ENCODE measurements at regions not wholly inside any gene's neighbourhood (a gene's known extent, or its start where the extent isn't known, plus 50 kb on each side); places are given as distances from the start of the nearest gene placed in this dataset.
A peak's percentile ranks its signal among the peaks of the same experiment; 100 is the strongest.

GRCh38 chr6:71194724-71195123 is 93.9 kb upstream of the OGFRL1 start:
- Histone ChIP-seq H3K4me2 (ENCODE audit: low read length, poor library complexity, severe bottlenecking) (no peak overlapping the region), H3K14ac (ENCODE audit: low read length in 2 of 2) (no peak overlapping the region), H3K18ac (ENCODE audit: low read depth in 1 of 2, low read length in 2 of 2) (no peak overlapping the region), H2BK5ac (ENCODE audit: low read depth, low read length, poor library complexity, severe bottlenecking) (no peak overlapping the region), H3K27me3 (ENCODE audit: control insufficient read depth in 1 of 2, insufficient read depth in 1 of 2, low read length in 2 of 2) (no peaks in the 10 kb centered on the region), H2BK12ac (ENCODE audit: low read length in 2 of 2) (no peak overlapping the region), H3K36me3 (ENCODE audit: control insufficient read depth in 1 of 2, insufficient read depth in 2 of 2, low read depth in 1 of 2, low read length in 2 of 2) (no peaks in the 10 kb centered on the region), H3K9me3 (ENCODE audit: control insufficient read depth, low read length) (no peaks in the 10 kb centered on the region), H3K9ac (ENCODE audit: low read length) (no peak overlapping the region), H2AFZ (ENCODE audit: low read depth, low read length) (no peak overlapping the region), H3K4ac (ENCODE audit: low read depth in 1 of 2, low read length in 2 of 2) (no peak overlapping the region), H2BK120ac (ENCODE audit: low read depth, low read length) (no peak overlapping the region), H3K79me1 (replicated peaks; ENCODE audit: low read length, poor library complexity, severe bottlenecking) (no peaks in the 10 kb centered on the region), H3K4me1 (ENCODE audit: control insufficient read depth, insufficient read depth, low read depth, low read length) (peaks cover 4% of the 10 kb centered on the region), H3K4me3 (ENCODE audit: insufficient read depth in 1 of 2, low read depth in 1 of 2, low read length in 2 of 2) (no peak overlapping the region), H2AK5ac (ENCODE audit: low read length, severe bottlenecking) (no peak overlapping the region), H2BK15ac (ENCODE audit: low read depth, poor library complexity, severe bottlenecking) (no peak overlapping the region), H4K91ac (ENCODE audit: low read length) (no peak overlapping the region), H3K23ac (ENCODE audit: low read length in 2 of 2) (no peak overlapping the region), H3K27ac (ENCODE audit: low read length, poor library complexity, severe bottlenecking) (peak overlapping the region; percentile 31), H4K8ac (ENCODE audit: low read length) (no peak overlapping the region)
- no CpG with 5 or more reads among the region's 1 CpG for WGBS
- peak; percentile 48 for DNase-seq

GRCh38 chr6:71197267-71197666 is 91.3 kb upstream of the OGFRL1 start:
- H4K91ac ChIP-seq (ENCODE audit: low read length): no peak overlapping the region
- no peak overlapping the region for H2BK120ac ChIP-seq (ENCODE audit: low read depth, low read length)
- H4K8ac ChIP-seq (ENCODE audit: low read length): no peak overlapping the region
- no peak overlapping the region for H3K14ac ChIP-seq (ENCODE audit: low read length in 2 of 2)
- H2BK15ac ChIP-seq (ENCODE audit: low read depth, poor library complexity, severe bottlenecking): no peak overlapping the region
- no peak overlapping the region for H3K18ac ChIP-seq (ENCODE audit: low read depth in 1 of 2, low read length in 2 of 2)
- no peak overlapping the region for H3K23ac ChIP-seq (ENCODE audit: low read length in 2 of 2)
- H3K79me1 ChIP-seq (replicated peaks; ENCODE audit: low read length, poor library complexity, severe bottlenecking): no peaks in the 10 kb centered on the region
- peak overlapping the region; percentile 27 for H3K4me2 ChIP-seq (ENCODE audit: low read length, poor library complexity, severe bottlenecking)
- H3K4me1 ChIP-seq (ENCODE audit: control insufficient read depth, insufficient read depth, low read depth, low read length): peaks cover 4% of the 10 kb centered on the region
- H2BK5ac ChIP-seq (ENCODE audit: low read depth, low read length, poor library complexity, severe bottlenecking): peak overlapping the region; percentile 84
- H3K4me3 ChIP-seq (ENCODE audit: insufficient read depth in 1 of 2, low read depth in 1 of 2, low read length in 2 of 2): no peak overlapping the region
- H2AK5ac ChIP-seq (ENCODE audit: low read length, severe bottlenecking): peak overlapping the region; percentile 92
- peak overlapping the region in 1 of 2 experiments; percentile 42 for H2BK12ac ChIP-seq (ENCODE audit: low read length in 2 of 2)
- no peak overlapping the region for H3K9ac ChIP-seq (ENCODE audit: low read length)
- WGBS: 67% methylated on average over 6 of the region's 7 CpGs
- H2AFZ ChIP-seq (ENCODE audit: low read depth, low read length): no peak overlapping the region
- no peaks in the 10 kb centered on the region for H3K27me3 ChIP-seq (ENCODE audit: control insufficient read depth in 1 of 2, insufficient read depth in 1 of 2, low read length in 2 of 2)
- no peaks in the 10 kb centered on the region for H3K9me3 ChIP-seq (ENCODE audit: control insufficient read depth, low read length)
- DNase-seq: peak; percentile 65
- H3K27ac ChIP-seq (ENCODE audit: low read length, poor library complexity, severe bottlenecking): peak overlapping the region; percentile 98
- peak overlapping the region in 1 of 2 experiments; percentile 30 for H3K4ac ChIP-seq (ENCODE audit: low read depth in 1 of 2, low read length in 2 of 2)
- H3K36me3 ChIP-seq (ENCODE audit: control insufficient read depth in 1 of 2, insufficient read depth in 2 of 2, low read depth in 1 of 2, low read length in 2 of 2): no peaks in the 10 kb centered on the region

- H3K18ac ChIP-seq (ENCODE audit: low read depth in 1 of 2, low read length in 2 of 2): no peak overlapping the region
- H2AK5ac ChIP-seq (ENCODE audit: low read length, severe bottlenecking): peak overlapping the region; percentile 92
Observed at GRCh38 chr6:71197780-71198179, 90.8 kb upstream of the OGFRL1 start.

GRCh38 chr6:71198908-71199307 is 89.7 kb upstream of the OGFRL1 start:
- Histone ChIP-seq H3K27me3 (ENCODE audit: control insufficient read depth in 1 of 2, insufficient read depth in 1 of 2, low read length in 2 of 2) (no peaks in the 10 kb centered on the region), H3K79me1 (replicated peaks; ENCODE audit: low read length, poor library complexity, severe bottlenecking) (no peaks in the 10 kb centered on the region), H2BK5ac (ENCODE audit: low read depth, low read length, poor library complexity, severe bottlenecking) (no peak overlapping the region), H3K4ac (ENCODE audit: low read depth in 1 of 2, low read length in 2 of 2) (no peak overlapping the region), H4K91ac (ENCODE audit: low read length) (no peak overlapping the region), H3K4me3 (ENCODE audit: insufficient read depth in 1 of 2, low read depth in 1 of 2, low read length in 2 of 2) (no peak overlapping the region), H3K23ac (ENCODE audit: low read length in 2 of 2) (no peak overlapping the region), H3K4me1 (ENCODE audit: control insufficient read depth, insufficient read depth, low read depth, low read length) (peaks cover 4% of the 10 kb centered on the region), H3K14ac (ENCODE audit: low read length in 2 of 2) (no peak overlapping the region), H3K9me3 (ENCODE audit: control insufficient read depth, low read length) (no peaks in the 10 kb centered on the region), H2AK5ac (ENCODE audit: low read length, severe bottlenecking) (peak overlapping the region; percentile 3), H4K8ac (ENCODE audit: low read length) (no peak overlapping the region), H3K4me2 (ENCODE audit: low read length, poor library complexity, severe bottlenecking) (no peak overlapping the region), H3K27ac (ENCODE audit: low read length, poor library complexity, severe bottlenecking) (no peak overlapping the region), H2BK120ac (ENCODE audit: low read depth, low read length) (no peak overlapping the region), H2BK12ac (ENCODE audit: low read length in 2 of 2) (no peak overlapping the region), H2BK15ac (ENCODE audit: low read depth, poor library complexity, severe bottlenecking) (no peak overlapping the region), H3K36me3 (ENCODE audit: control insufficient read depth in 1 of 2, insufficient read depth in 2 of 2, low read depth in 1 of 2, low read length in 2 of 2) (no peaks in the 10 kb centered on the region), H3K18ac (ENCODE audit: low read depth in 1 of 2, low read length in 2 of 2) (no peak overlapping the region), H2AFZ (ENCODE audit: low read depth, low read length) (no peak overlapping the region), H3K9ac (ENCODE audit: low read length) (no peak overlapping the region)
- WGBS: 98% methylated on average over 2 of the region's 2 CpGs
- DNase-seq: no peak

More at GRCh38 chr6:71197780-71198179, 90.8 kb upstream of the OGFRL1 start:
- H3K4me3 ChIP-seq (ENCODE audit: insufficient read depth in 1 of 2, low read depth in 1 of 2, low read length in 2 of 2): no peak overlapping the region
- H3K27ac ChIP-seq (ENCODE audit: low read length, poor library complexity, severe bottlenecking): peak overlapping the region; percentile 98
- no peak overlapping the region for H3K9ac ChIP-seq (ENCODE audit: low read length)
- no peaks in the 10 kb centered on the region for H3K27me3 ChIP-seq (ENCODE audit: control insufficient read depth in 1 of 2, insufficient read depth in 1 of 2, low read length in 2 of 2)
- H4K8ac ChIP-seq (ENCODE audit: low read length): no peak overlapping the region
- no peak overlapping the region for H4K91ac ChIP-seq (ENCODE audit: low read length)
- H3K36me3 ChIP-seq (ENCODE audit: control insufficient read depth in 1 of 2, insufficient read depth in 2 of 2, low read depth in 1 of 2, low read length in 2 of 2): no peaks in the 10 kb centered on the region
- H2BK15ac ChIP-seq (ENCODE audit: low read depth, poor library complexity, severe bottlenecking): no peak overlapping the region
- H3K23ac ChIP-seq (ENCODE audit: low read length in 2 of 2): no peak overlapping the region
- peak overlapping the region; percentile 27 for H3K4me2 ChIP-seq (ENCODE audit: low read length, poor library complexity, severe bottlenecking)
- H3K79me1 ChIP-seq (replicated peaks; ENCODE audit: low read length, poor library complexity, severe bottlenecking): no peaks in the 10 kb centered on the region
- WGBS: 100% methylated on average over 1 of the region's 1 CpG
- H3K9me3 ChIP-seq (ENCODE audit: control insufficient read depth, low read length): no peaks in the 10 kb centered on the region
- peak overlapping the region; percentile 84 for H2BK5ac ChIP-seq (ENCODE audit: low read depth, low read length, poor library complexity, severe bottlenecking)
- H2BK12ac ChIP-seq (ENCODE audit: low read length in 2 of 2): peak overlapping the region in 1 of 2 experiments; percentile 72
- no peak overlapping the region for H3K14ac ChIP-seq (ENCODE audit: low read length in 2 of 2)
- H2BK120ac ChIP-seq (ENCODE audit: low read depth, low read length): no peak overlapping the region
- no peak overlapping the region for H2AFZ ChIP-seq (ENCODE audit: low read depth, low read length)
- peaks cover 4% of the 10 kb centered on the region for H3K4me1 ChIP-seq (ENCODE audit: control insufficient read depth, insufficient read depth, low read depth, low read length)
- no peak overlapping the region for H3K4ac ChIP-seq (ENCODE audit: low read depth in 1 of 2, low read length in 2 of 2)
- DNase-seq: peak; percentile 37

Measured in mesenchymal stem cell (in vitro differentiated cells and primary cell).